ENCODE measurements at regions not wholly inside any gene's neighbourhood (a gene's known extent, or its start where the extent isn't known, plus 50 kb on each side); places are given as distances from the start of the nearest gene placed in this dataset.
A peak's percentile ranks its signal among the peaks of the same experiment; 100 is the strongest.

- no peak for TF ChIP-seq POLR2A (IDR thresholded peaks at IDR 0.05)
- TF ChIP-seq, protein P1, sequence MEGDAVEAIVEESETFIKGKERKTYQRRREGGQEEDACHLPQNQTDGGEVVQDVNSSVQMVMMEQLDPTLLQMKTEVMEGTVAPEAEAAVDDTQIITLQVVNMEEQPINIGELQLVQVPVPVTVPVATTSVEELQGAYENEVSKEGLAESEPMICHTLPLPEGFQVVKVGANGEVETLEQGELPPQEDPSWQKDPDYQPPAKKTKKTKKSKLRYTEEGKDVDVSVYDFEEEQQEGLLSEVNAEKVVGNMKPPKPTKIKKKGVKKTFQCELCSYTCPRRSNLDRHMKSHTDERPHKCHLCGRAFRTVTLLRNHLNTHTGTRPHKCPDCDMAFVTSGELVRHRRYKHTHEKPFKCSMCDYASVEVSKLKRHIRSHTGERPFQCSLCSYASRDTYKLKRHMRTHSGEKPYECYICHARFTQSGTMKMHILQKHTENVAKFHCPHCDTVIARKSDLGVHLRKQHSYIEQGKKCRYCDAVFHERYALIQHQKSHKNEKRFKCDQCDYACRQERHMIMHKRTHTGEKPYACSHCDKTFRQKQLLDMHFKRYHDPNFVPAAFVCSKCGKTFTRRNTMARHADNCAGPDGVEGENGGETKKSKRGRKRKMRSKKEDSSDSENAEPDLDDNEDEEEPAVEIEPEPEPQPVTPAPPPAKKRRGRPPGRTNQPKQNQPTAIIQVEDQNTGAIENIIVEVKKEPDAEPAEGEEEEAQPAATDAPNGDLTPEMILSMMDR (IDR thresholded peaks at IDR 0.05 in 4 of 5, conservative IDR thresholded peaks at IDR 0.05 in 1 of 5), result no peak
- no peaks in the 10 kb centered on the region for H3K9me3 ChIP-seq
These were observed 218.2 kb downstream of the PSAT1 start for GRCh38 chr9:78515108-78515507.

DNA sequence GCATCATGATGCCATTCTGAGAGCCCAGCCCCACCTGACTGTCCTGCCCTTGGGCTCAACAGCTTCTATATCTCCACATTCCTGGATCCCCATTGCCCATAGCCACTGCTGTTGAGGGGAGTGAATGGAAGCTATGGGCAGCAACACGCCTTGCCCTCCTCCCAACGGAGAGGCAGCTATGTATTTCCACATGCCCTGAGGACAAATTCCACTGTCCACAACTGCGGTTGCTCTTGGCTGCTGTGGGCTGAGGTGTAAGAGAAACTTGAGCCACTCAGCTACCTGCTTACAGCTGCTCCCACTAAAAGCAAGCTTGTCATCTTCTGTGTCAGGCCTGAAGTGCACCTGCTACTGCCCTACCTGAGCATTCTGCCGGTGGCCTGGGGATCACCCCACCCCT, 222.9 kb downstream of the PSAT1 start:
- DNase-seq (no peak), ATAC-seq (no peak)
- no peak overlapping the region for H3K27ac ChIP-seq
- H3K9me3 ChIP-seq, result peaks cover 0 to 4% (median 0%) of the 10 kb centered on the region in 3 donors
- in situ Hi-C loops (cut with MboI; ENCODE audit: low sequenced_read_pairs in 4 of 4), result no loop called here
- H3K4me3 ChIP-seq, result no peak overlapping the region
- no peaks in the 10 kb centered on the region for H3K4me1 ChIP-seq
- TF ChIP-seq, protein P1 (IDR thresholded peaks at IDR 0.05 in 4 of 5, conservative IDR thresholded peaks at IDR 0.05 in 1 of 5), result no peak
- no peaks in the 10 kb centered on the region for H3K27me3 ChIP-seq
- intact Hi-C loops (cut with DNase I; ENCODE audit: low total_unique reads), result no loop called here
- no peaks in the 10 kb centered on the region for H3K36me3 ChIP-seq

More at GRCh38 chr9:78515108-78515507, 218.2 kb downstream of the PSAT1 start:
- no peak for ATAC-seq
- H3K4me3 ChIP-seq, result no peak overlapping the region
- H3K4me1 ChIP-seq, result no peaks in the 10 kb centered on the region
- no peaks in the 10 kb centered on the region for H3K36me3 ChIP-seq
- H3K27me3 ChIP-seq, result no peaks in the 10 kb centered on the region
- H3K27ac ChIP-seq, result no peak overlapping the region
- no peak for DNase-seq
- in situ Hi-C loops (cut with MboI; ENCODE audit: low sequenced_read_pairs in 4 of 4) (no loop called here), intact Hi-C loops (cut with DNase I; ENCODE audit: low total_unique reads) (no loop called here)

- Histone ChIP-seq H3K27ac (no peak overlapping the region), H3K4me3 (no peak overlapping the region), H3K27me3 (no peaks in the 10 kb centered on the region), H3K4me1 (no peaks in the 10 kb centered on the region), H3K9me3 (peaks cover 0 to 4% (median 0%) of the 10 kb centered on the region in 3 donors), H3K36me3 (no peaks in the 10 kb centered on the region)
- TF ChIP-seq, protein P1 (IDR thresholded peaks at IDR 0.05 in 4 of 5, conservative IDR thresholded peaks at IDR 0.05 in 1 of 5), result no peak
- TF ChIP-seq POLR2A (IDR thresholded peaks at IDR 0.05), result no peak
- in situ Hi-C loops (cut with MboI; ENCODE audit: low sequenced_read_pairs in 4 of 4) (no loop called here), intact Hi-C loops (cut with DNase I; ENCODE audit: low total_unique reads) (no loop called here)
- ATAC-seq, result no peak
- no peak for DNase-seq
These were observed 224.8 kb downstream of the PSAT1 start for GRCh38 chr9:78521680-78522079.

GRCh38 chr9:78525986-78526560, 229.1 kb downstream of the PSAT1 start:
- in situ Hi-C loops (cut with MboI; ENCODE audit: low sequenced_read_pairs in 4 of 4), result loop anchor here in 1 of 4 donors (25.0 kb wide), 1 partner anchor 1536 kb away; no protein-coding TSS in a partner anchor
- DNase-seq (no peak), ATAC-seq (no peak)
- TF ChIP-seq, protein P1 (IDR thresholded peaks at IDR 0.05 in 4 of 5, conservative IDR thresholded peaks at IDR 0.05 in 1 of 5), result no peak
- no peak for TF ChIP-seq POLR2A (IDR thresholded peaks at IDR 0.05)
- Histone ChIP-seq H3K4me1 (no peaks in the 10 kb centered on the region), H3K27me3 (no peaks in the 10 kb centered on the region), H3K4me3 (no peak overlapping the region), H3K27ac (no peak overlapping the region), H3K36me3 (no peaks in the 10 kb centered on the region), H3K9me3 (peaks cover 0 to 4% (median 0%) of the 10 kb centered on the region in 3 donors)
- intact Hi-C loops (cut with DNase I; ENCODE audit: low total_unique reads), result no loop called here

DNA sequence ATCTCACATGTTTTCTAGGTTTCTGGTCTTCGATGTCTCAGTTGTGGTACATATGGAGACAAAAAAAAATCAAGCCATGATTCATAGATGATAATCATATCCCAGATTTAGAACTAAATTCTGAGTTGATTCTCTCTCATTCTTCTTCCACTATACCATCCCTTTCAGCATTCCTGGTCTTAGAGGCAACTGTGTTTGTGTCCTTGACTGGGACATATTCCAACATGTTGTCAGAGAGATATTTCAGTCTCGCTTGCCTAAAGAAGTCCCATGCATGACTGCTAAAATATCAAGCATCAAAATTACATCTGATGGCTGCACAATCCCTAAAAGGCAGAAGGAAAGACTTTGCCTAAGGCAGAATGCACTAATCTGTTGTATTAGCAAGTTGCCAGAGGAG, 236.6 kb downstream of the PSAT1 start:
- Histone ChIP-seq H3K9me3 (no peaks in the 10 kb centered on the region), H3K4me1 (peaks cover 0 to 6% of the 10 kb centered on the region in 2 donors)

More for the DNA sequence above, 236.6 kb downstream of the PSAT1 start:
- Histone ChIP-seq H3K27ac (no peak overlapping the region), H3K27me3 (no peaks in the 10 kb centered on the region), H3K4me3 (no peak overlapping the region), H3K36me3 (no peaks in the 10 kb centered on the region)
- no peak for TF ChIP-seq POLR2A (IDR thresholded peaks at IDR 0.05)
- TF ChIP-seq, protein P1 (IDR thresholded peaks at IDR 0.05 in 4 of 5, conservative IDR thresholded peaks at IDR 0.05 in 1 of 5), result no peak
- intact Hi-C loops (cut with DNase I; ENCODE audit: low total_unique reads) (no loop called here), in situ Hi-C loops (cut with MboI; ENCODE audit: low sequenced_read_pairs in 4 of 4) (loop anchor here in 1 of 4 donors (25.0 kb wide), 1 partner anchor 1529 kb away; no protein-coding TSS in a partner anchor)
- peak in 1 of 2 donors; percentile 45 for ATAC-seq
- no peak for DNase-seq

All from gastrocnemius medialis (tissue), 4 donors.